Ascending aorta (tissue), 2 donors: ENCODE measurements at regions not wholly inside any gene's neighbourhood (a gene's known extent, or its start where the extent isn't known, plus 50 kb on each side); places are given as distances from the start of the nearest gene placed in this dataset.

Experiments used
- DNase-seq, 2 donors: peaks; one replicate each; pipeline ENCODE4 v3.0.0-alpha.2; 2019; ENCODE audit warnings: low spot score in 2 of 2
- H3K27ac ChIP-seq, 2 donors: fragments of 200-600 bp; sonication (generic); one replicate each; pipeline ENCODE4 v1.5.1; 2016 to 2017; ENCODE audit warnings: mild to moderate bottlenecking in 1 of 2
- H3K27me3 ChIP-seq: fragments of 200-600 bp; sonication (generic); one replicate; pipeline ENCODE4 v1.5.1; 2017
- H3K36me3 ChIP-seq, 2 donors: fragments of 200-600 bp; sonication (generic); one replicate each; pipeline ENCODE4 v1.5.1; 2016
- H3K4me1 ChIP-seq, 2 donors: fragments of 200-600 bp; sonication (generic); one replicate each; pipeline ENCODE4 v1.5.1; 2016 to 2017; ENCODE audit warnings: mild to moderate bottlenecking in 1 of 2
- H3K4me3 ChIP-seq, 2 donors: fragments of 200-600 bp; sonication (generic); one replicate each; pipeline ENCODE4 v1.5.1; 2016 to 2017; ENCODE audit warnings: mild to moderate bottlenecking in 1 of 2
- H3K9me3 ChIP-seq, 2 donors: fragments of 200-600 bp; sonication (generic); one replicate each; pipeline ENCODE4 v1.5.1; 2016
- CTCF ChIP-seq, 3 experiments: fragments of 200-600 bp in 2 of 3; fragments of 450-650 bp in 1 of 3; sonication (generic) in 2 of 3; IDR thresholded peaks; one replicate each; pipeline ENCODE4 v1.5.1; 2016 to 2019; ENCODE audit warnings: antibody characterized with exemption in 3 of 3, mild to moderate bottlenecking in 1 of 3, moderate library complexity in 1 of 3
- intact Hi-C: fragments of 100-400 bp; cut with DNase I; formaldehyde crosslinking; loops from one replicate; pipeline ENCODE4 v1.15.1; 2023

- Histone ChIP-seq H3K27ac (no peak overlapping the region), H3K4me3 (no peak overlapping the region), H3K27me3 (no peaks in the 10 kb centered on the region), H3K4me1 (no peaks in the 10 kb centered on the region), H3K9me3 (no peaks in the 10 kb centered on the region), H3K36me3 (no peaks in the 10 kb centered on the region)
- no peak for TF ChIP-seq CTCF (IDR thresholded peaks at IDR 0.05)
- intact Hi-C loops, result no loop called here
- DNase-seq, result no peak
These were observed 167.7 kb upstream of the NPVF start for GRCh38 chr7:25395976-25396375.

- H3K27me3 ChIP-seq, result no peaks in the 10 kb centered on the region
- no peak overlapping the region for H3K27ac ChIP-seq
- no peak for DNase-seq
- TF ChIP-seq CTCF (IDR thresholded peaks at IDR 0.05), result no peak
- H3K36me3 ChIP-seq, result no peaks in the 10 kb centered on the region
- H3K4me3 ChIP-seq, result no peak overlapping the region
- H3K4me1 ChIP-seq, result no peaks in the 10 kb centered on the region
- intact Hi-C loops, result no loop called here
- no peaks in the 10 kb centered on the region for H3K9me3 ChIP-seq
These were observed 168.4 kb upstream of the NPVF start for GRCh38 chr7:25396668-25397067.

- Histone ChIP-seq H3K36me3 (no peaks in the 10 kb centered on the region), H3K27me3 (no peaks in the 10 kb centered on the region), H3K4me1 (no peaks in the 10 kb centered on the region), H3K27ac (no peak overlapping the region), H3K4me3 (no peak overlapping the region), H3K9me3 (no peaks in the 10 kb centered on the region)
- TF ChIP-seq CTCF (IDR thresholded peaks at IDR 0.05), result no peak
- DNase-seq, result no peak
- intact Hi-C loops, result loop anchor here (2.0 kb wide), 1 partner anchor 70 kb away; no protein-coding TSS in a partner anchor
These were observed 170.1 kb upstream of the NPVF start for GRCh38 chr7:25398418-25398817.

GRCh38 chr7:25399000-25399750, 170.9 kb upstream of the NPVF start:
- no peak overlapping the region for H3K4me3 ChIP-seq
- H3K9me3 ChIP-seq, result no peaks in the 10 kb centered on the region
- no peaks in the 10 kb centered on the region for H3K4me1 ChIP-seq
- H3K27me3 ChIP-seq, result no peaks in the 10 kb centered on the region
- no peak for DNase-seq
- TF ChIP-seq CTCF (IDR thresholded peaks at IDR 0.05), result no peak
- intact Hi-C loops, result loop anchor here (2.0 kb wide), 1 partner anchor 70 kb away; no protein-coding TSS in a partner anchor
- no peak overlapping the region for H3K27ac ChIP-seq
- no peaks in the 10 kb centered on the region for H3K36me3 ChIP-seq

GRCh38 chr7:25402532-25402931, 174.2 kb upstream of the NPVF start:
- no peaks in the 10 kb centered on the region for H3K9me3 ChIP-seq
- H3K4me1 ChIP-seq, result no peaks in the 10 kb centered on the region
- no peak for TF ChIP-seq CTCF (IDR thresholded peaks at IDR 0.05)
- DNase-seq, result no peak
- no peaks in the 10 kb centered on the region for H3K36me3 ChIP-seq
- intact Hi-C loops, result no loop called here
- no peak overlapping the region for H3K27ac ChIP-seq
- no peaks in the 10 kb centered on the region for H3K27me3 ChIP-seq
- no peak overlapping the region for H3K4me3 ChIP-seq
